GM19239 (cell line): ENCODE measurements at regions not wholly inside any gene's neighbourhood (a gene's known extent, or its start where the extent isn't known, plus 50 kb on each side); places are given as distances from the start of the nearest gene placed in this dataset.
"Not testable (repeated sequence)": the region's sequence is repeated elsewhere in the genome, so short reads cannot be mapped to it uniquely, and the experiment has no call there.

Experiments used
- DNase-seq: peaks from one replicate; pipeline ENCODE4 v3.0.0; 2011; ENCODE audit warnings: low spot score; ENCODE audit not compliant: insufficient read length
- FAIRE-seq: peaks from 2 replicates; lab custom pipeline; 2011; peaks lifted over from hg19 to GRCh38; lab: Jason Lieb, UNC

GRCh38 chr5:58314356-58315210 is 145.3 kb downstream of the PLK2 start:
- FAIRE-seq (no peak), DNase-seq (no peak)

GRCh38 chr5:58312299-58312698 is 147.6 kb downstream of the PLK2 start:
- no peak for DNase-seq
- no peak for FAIRE-seq

- DNase-seq, result no peak
- no peak for FAIRE-seq
These were observed 148.4 kb downstream of the PLK2 start for GRCh38 chr5:58311526-58311925.

- FAIRE-seq, DNase-seq: not testable (repeated sequence)
These were observed 151.5 kb downstream of the PLK2 start for GRCh38 chr5:58308384-58308783.

- DNase-seq (no peak), FAIRE-seq (no peak)
These were observed 159.5 kb downstream of the PLK2 start for GRCh38 chr5:58300346-58300895.

GRCh38 chr5:58299256-58299655 is 160.6 kb downstream of the PLK2 start:
- FAIRE-seq (no peak), DNase-seq (no peak)

- peak; percentile 57 for FAIRE-seq
These were observed 165.1 kb downstream of the PLK2 start for GRCh38 chr5:58294598-58295305.

GRCh38 chr5:58288275-58288674 is 171.6 kb downstream of the PLK2 start:
- not testable (repeated sequence) for DNase-seq, FAIRE-seq

More at GRCh38 chr5:58294598-58295305, 165.1 kb downstream of the PLK2 start:
- DNase-seq, result no peak

GRCh38 chr5:58286741-58287140 is 173.1 kb downstream of the PLK2 start:
- FAIRE-seq (no peak), DNase-seq (no peak)

- DNase-seq (no peak), FAIRE-seq (no peak)
These were observed 174.0 kb downstream of the PLK2 start for GRCh38 chr5:58285900-58286299.

- FAIRE-seq, result no peak
These were observed 175.0 kb downstream of the PLK2 start for GRCh38 chr5:58284886-58285285.

GRCh38 chr5:58281189-58281588 is 178.7 kb downstream of the PLK2 start:
- FAIRE-seq (no peak), DNase-seq (no peak)

More at GRCh38 chr5:58284886-58285285, 175.0 kb downstream of the PLK2 start:
- DNase-seq, result no peak

- DNase-seq, result no peak
These were observed 180.6 kb downstream of the PLK2 start for GRCh38 chr5:58279259-58279658.

GRCh38 chr5:58276431-58276830 is 183.5 kb downstream of the PLK2 start:
- no peak for DNase-seq
- FAIRE-seq, result no peak

More at GRCh38 chr5:58279259-58279658, 180.6 kb downstream of the PLK2 start:
- FAIRE-seq, result no peak

GRCh38 chr5:58275516-58275915 is 184.4 kb downstream of the PLK2 start:
- DNase-seq, result no peak
- FAIRE-seq, result no peak

GRCh38 chr5:58274191-58274590 is 185.7 kb downstream of the PLK2 start:
- no peak for DNase-seq
- FAIRE-seq, result no peak

GRCh38 chr5:58273711-58274110 is 186.2 kb downstream of the PLK2 start:
- FAIRE-seq, result no peak
- DNase-seq, result no peak

GRCh38 chr5:58268268-58268667 is 191.6 kb downstream of the PLK2 start:
- DNase-seq, result no peak
- no peak for FAIRE-seq

- FAIRE-seq (no peak), DNase-seq (no peak)
These were observed 193.5 kb downstream of the PLK2 start for GRCh38 chr5:58266402-58266801.

GRCh38 chr5:58265246-58265930 is 194.5 kb downstream of the PLK2 start:
- FAIRE-seq (no peak), DNase-seq (no peak)
